ENCODE measurements at regions not wholly inside any gene's neighbourhood (a gene's known extent, or its start where the extent isn't known, plus 50 kb on each side); places are given as distances from the start of the nearest gene placed in this dataset.

- no peak for DNase-seq
Measured at GRCh38 chr2:120958623-120959366, 223.1 kb downstream of the GLI2 start.

- DNase-seq = peak; percentile 67
Measured at GRCh38 chr2:120959426-120959825, 223.8 kb downstream of the GLI2 start.

- DNase-seq = no peak
Measured at GRCh38 chr2:120960770-120961366, 225.2 kb downstream of the GLI2 start.

GRCh38 chr2:120961396-120961795 lies 225.7 kb downstream of the GLI2 start:
- DNase-seq = no peak

- no peak for DNase-seq
Measured at GRCh38 chr2:120963997-120964705, 228.5 kb downstream of the GLI2 start.

- DNase-seq = no peak
Measured at GRCh38 chr2:120964819-120965218, 229.2 kb downstream of the GLI2 start.

- DNase-seq = no peak
Measured at GRCh38 chr2:120966510-120967254, 231.0 kb downstream of the GLI2 start.

- DNase-seq = no peak
Measured at GRCh38 chr2:120968307-120969015, 232.8 kb downstream of the GLI2 start.

GRCh38 chr2:120969613-120970355 lies 234.1 kb downstream of the GLI2 start:
- no peak for DNase-seq

GRCh38 chr2:120971866-120972265 lies 236.2 kb downstream of the GLI2 start:
- DNase-seq = no peak

- DNase-seq = no peak
Measured at GRCh38 chr2:120972286-120972685, 236.6 kb downstream of the GLI2 start.

- no peak for DNase-seq
Measured at GRCh38 chr2:120973196-120973595, 237.5 kb downstream of the GLI2 start.

- no peak for DNase-seq
Measured at GRCh38 chr2:120974950-120975349, 239.3 kb downstream of the GLI2 start.

GRCh38 chr2:120976501-120977307 lies 241.0 kb downstream of the GLI2 start:
- no peak for DNase-seq

GRCh38 chr2:120977582-120978358 lies 242.1 kb downstream of the GLI2 start:
- no peak for DNase-seq

- no peak for DNase-seq
Measured at GRCh38 chr2:120978359-120979050, 242.8 kb downstream of the GLI2 start.

- DNase-seq = no peak
Measured at GRCh38 chr2:120979398-120979797, 243.7 kb downstream of the GLI2 start.

GRCh38 chr2:120979921-120980320 lies 244.3 kb downstream of the GLI2 start:
- DNase-seq = no peak

- DNase-seq = no peak
Measured at GRCh38 chr2:120981443-120981842, 245.8 kb downstream of the GLI2 start.

- no peak for DNase-seq
Measured at GRCh38 chr2:120982598-120982997, 246.9 kb downstream of the GLI2 start.

Data from right forelimb (tissue), 1 donor.